ENCODE measurements at regions not wholly inside any gene's neighbourhood (a gene's known extent, or its start where the extent isn't known, plus 50 kb on each side); places are given as distances from the start of the nearest gene placed in this dataset.

- no peak for DNase-seq (ENCODE audit: low spot score)
- H3K36me3 ChIP-seq (ENCODE audit: control insufficient read depth in 4 of 4, insufficient read depth in 3 of 4, low read depth in 1 of 4, low read length in 3 of 4), result no peaks in the 10 kb centered on the region
- H3K4me1 ChIP-seq (ENCODE audit: control insufficient read depth in 4 of 4, insufficient read depth in 4 of 4, low read length in 3 of 4), result no peaks in the 10 kb centered on the region
- no peak overlapping the region for H3K27ac ChIP-seq (ENCODE audit: low read depth in 1 of 2, low read length in 2 of 2)
- H3K4me3 ChIP-seq (ENCODE audit: low read depth in 1 of 3, low read length in 3 of 3), result no peak overlapping the region
- H3K27me3 ChIP-seq (ENCODE audit: control insufficient read depth in 4 of 4, insufficient read depth in 4 of 4, low read length in 3 of 4), result no peaks in the 10 kb centered on the region
- 97% methylated on average over 1 of the region's 1 CpG for WGBS
- no peaks in the 10 kb centered on the region for H3K9me3 ChIP-seq (ENCODE audit: control insufficient read depth in 4 of 4, low read length in 3 of 4)
- no peak overlapping the region for H3K9ac ChIP-seq (ENCODE audit: low read depth in 1 of 2, low read length in 2 of 2)
- TF ChIP-seq RXRA (IDR thresholded peaks at IDR 0.05) (no peak), JUND (IDR thresholded peaks at IDR 0.05) (no peak), EGR1 (IDR thresholded peaks at IDR 0.05; ENCODE audit: low read depth in 2 of 2) (no peak), MAX (IDR thresholded peaks at IDR 0.05) (no peak), SP1 (IDR thresholded peaks at IDR 0.05) (no peak), YY1 (IDR thresholded peaks at IDR 0.05) (no peak), FOXA2 (IDR thresholded peaks at IDR 0.05) (no peak), TAF1 (conservative IDR thresholded peaks at IDR 0.05) (no peak), ATF3 (IDR thresholded peaks at IDR 0.05) (no peak), RAD21 (IDR thresholded peaks at IDR 0.05) (no peak), HNF4G (IDR thresholded peaks at IDR 0.05) (no peak), NR2F2 (IDR thresholded peaks at IDR 0.05) (no peak), ZBTB33 (IDR thresholded peaks at IDR 0.05) (no peak), CTCF (IDR thresholded peaks at IDR 0.05; ENCODE audit: low read depth, low read length, missing input control) (no peak), FOXA1 (IDR thresholded peaks at IDR 0.05) (no peak)
- TF ChIP-seq, protein P1, sequence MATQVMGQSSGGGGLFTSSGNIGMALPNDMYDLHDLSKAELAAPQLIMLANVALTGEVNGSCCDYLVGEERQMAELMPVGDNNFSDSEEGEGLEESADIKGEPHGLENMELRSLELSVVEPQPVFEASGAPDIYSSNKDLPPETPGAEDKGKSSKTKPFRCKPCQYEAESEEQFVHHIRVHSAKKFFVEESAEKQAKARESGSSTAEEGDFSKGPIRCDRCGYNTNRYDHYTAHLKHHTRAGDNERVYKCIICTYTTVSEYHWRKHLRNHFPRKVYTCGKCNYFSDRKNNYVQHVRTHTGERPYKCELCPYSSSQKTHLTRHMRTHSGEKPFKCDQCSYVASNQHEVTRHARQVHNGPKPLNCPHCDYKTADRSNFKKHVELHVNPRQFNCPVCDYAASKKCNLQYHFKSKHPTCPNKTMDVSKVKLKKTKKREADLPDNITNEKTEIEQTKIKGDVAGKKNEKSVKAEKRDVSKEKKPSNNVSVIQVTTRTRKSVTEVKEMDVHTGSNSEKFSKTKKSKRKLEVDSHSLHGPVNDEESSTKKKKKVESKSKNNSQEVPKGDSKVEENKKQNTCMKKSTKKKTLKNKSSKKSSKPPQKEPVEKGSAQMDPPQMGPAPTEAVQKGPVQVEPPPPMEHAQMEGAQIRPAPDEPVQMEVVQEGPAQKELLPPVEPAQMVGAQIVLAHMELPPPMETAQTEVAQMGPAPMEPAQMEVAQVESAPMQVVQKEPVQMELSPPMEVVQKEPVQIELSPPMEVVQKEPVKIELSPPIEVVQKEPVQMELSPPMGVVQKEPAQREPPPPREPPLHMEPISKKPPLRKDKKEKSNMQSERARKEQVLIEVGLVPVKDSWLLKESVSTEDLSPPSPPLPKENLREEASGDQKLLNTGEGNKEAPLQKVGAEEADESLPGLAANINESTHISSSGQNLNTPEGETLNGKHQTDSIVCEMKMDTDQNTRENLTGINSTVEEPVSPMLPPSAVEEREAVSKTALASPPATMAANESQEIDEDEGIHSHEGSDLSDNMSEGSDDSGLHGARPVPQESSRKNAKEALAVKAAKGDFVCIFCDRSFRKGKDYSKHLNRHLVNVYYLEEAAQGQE (IDR thresholded peaks at IDR 0.05), result no peak
Measured at GRCh38 chr2:175823707-175824073, 178.4 kb downstream of the LNPK start.

GRCh38 chr2:175823002-175823706 lies 178.9 kb downstream of the LNPK start:
- H3K9ac ChIP-seq (ENCODE audit: low read depth in 1 of 2, low read length in 2 of 2), result no peak overlapping the region
- no peaks in the 10 kb centered on the region for H3K9me3 ChIP-seq (ENCODE audit: control insufficient read depth in 4 of 4, low read length in 3 of 4)
- H3K36me3 ChIP-seq (ENCODE audit: control insufficient read depth in 4 of 4, insufficient read depth in 3 of 4, low read depth in 1 of 4, low read length in 3 of 4), result no peaks in the 10 kb centered on the region
- H3K27me3 ChIP-seq (ENCODE audit: control insufficient read depth in 4 of 4, insufficient read depth in 4 of 4, low read length in 3 of 4), result no peaks in the 10 kb centered on the region
- H3K27ac ChIP-seq (ENCODE audit: low read depth in 1 of 2, low read length in 2 of 2), result no peak overlapping the region
- H3K4me1 ChIP-seq (ENCODE audit: control insufficient read depth in 4 of 4, insufficient read depth in 4 of 4, low read length in 3 of 4), result no peaks in the 10 kb centered on the region
- H3K4me3 ChIP-seq (ENCODE audit: low read depth in 1 of 3, low read length in 3 of 3), result no peak overlapping the region
- no peak for DNase-seq (ENCODE audit: low spot score)
- WGBS, result 88% methylated on average over 14 of the region's 14 CpGs
- TF ChIP-seq RXRA (IDR thresholded peaks at IDR 0.05) (no peak), SP1 (IDR thresholded peaks at IDR 0.05) (no peak), GABPA (IDR thresholded peaks at IDR 0.05 in 1 of 2, conservative IDR thresholded peaks at IDR 0.05 in 1 of 2) (no peak), FOXA1 (IDR thresholded peaks at IDR 0.05) (no peak), NR2F2 (IDR thresholded peaks at IDR 0.05) (no peak), FOXA2 (IDR thresholded peaks at IDR 0.05) (no peak), ATF3 (IDR thresholded peaks at IDR 0.05) (no peak), MAX (IDR thresholded peaks at IDR 0.05) (no peak), YY1 (IDR thresholded peaks at IDR 0.05) (no peak), JUND (IDR thresholded peaks at IDR 0.05) (no peak), TAF1 (conservative IDR thresholded peaks at IDR 0.05) (no peak), EGR1 (IDR thresholded peaks at IDR 0.05; ENCODE audit: low read depth in 2 of 2) (no peak), RAD21 (IDR thresholded peaks at IDR 0.05) (no peak)
- TF ChIP-seq, protein P1 (IDR thresholded peaks at IDR 0.05), result no peak
